HUES64 (cell line): ENCODE measurements at regions not wholly inside any gene's neighbourhood (a gene's known extent, or its start where the extent isn't known, plus 50 kb on each side); places are given as distances from the start of the nearest gene placed in this dataset.
A peak's percentile ranks its signal among the peaks of the same experiment; 100 is the strongest.

Experiments
- H3K27ac ChIP-seq: 2 replicates; pipeline ENCODE4 v1.7.0; 2013; ENCODE audit warnings: low read depth, low read length, inconsistent platforms
- H3K27me3 ChIP-seq: 2 replicates; pipeline ENCODE4 v1.6.1; 2013; ENCODE audit warnings: mild to moderate bottlenecking, low read length; ENCODE audit not compliant: insufficient read depth
- H3K36me3 ChIP-seq: 2 replicates; pipeline ENCODE4 v1.6.1; 2013; ENCODE audit warnings: mild to moderate bottlenecking, low read length; ENCODE audit not compliant: insufficient read depth
- H3K4me1 ChIP-seq: 2 replicates; pipeline ENCODE4 v1.6.1; 2013; ENCODE audit warnings: mild to moderate bottlenecking, low read length, moderate library complexity; ENCODE audit not compliant: insufficient read depth
- H3K4me3 ChIP-seq: 2 replicates; pipeline ENCODE4 v1.5.1; 2013; ENCODE audit warnings: mild to moderate bottlenecking, low read length, moderate library complexity
- H3K9ac ChIP-seq: 2 replicates; pipeline ENCODE4 v1.6.1; 2013; ENCODE audit warnings: mild to moderate bottlenecking, low read depth, low read length
- H3K9me3 ChIP-seq: 2 replicates; pipeline ENCODE4 v1.6.1; 2013; ENCODE audit warnings: low read depth, low read length; ENCODE audit not compliant: insufficient read depth
- WGBS: fragments of 150-250, 120-280 bp; methylation state at CpG from one replicate; pipeline ENCODE4 v1.1.7; 2013; ENCODE audit warnings: missing lambda C conversion rate; 5-methylcytosine and 5-hydroxymethylcytosine counted together

- no peak overlapping the region for H3K27ac ChIP-seq
- no peak overlapping the region for H3K9ac ChIP-seq
- H3K4me3 ChIP-seq = peak overlapping the region; percentile 42
- no peaks in the 10 kb centered on the region for H3K36me3 ChIP-seq
- 75% methylated on average over 24 of the region's 33 CpGs for WGBS
- peaks cover 11% of the 10 kb centered on the region for H3K27me3 ChIP-seq
- peaks cover 16% of the 10 kb centered on the region for H3K4me1 ChIP-seq
- no peaks in the 10 kb centered on the region for H3K9me3 ChIP-seq
These were observed 300.0 kb downstream of the RRAGC start for GRCh38 chr1:38559446-38560165.

GRCh38 chr1:38558500-38559445 is 300.8 kb downstream of the RRAGC start:
- H3K4me3 ChIP-seq = peak overlapping the region; percentile 42
- peaks cover 16% of the 10 kb centered on the region for H3K4me1 ChIP-seq
- no peaks in the 10 kb centered on the region for H3K36me3 ChIP-seq
- H3K27me3 ChIP-seq = peaks cover 11% of the 10 kb centered on the region
- H3K9me3 ChIP-seq = no peaks in the 10 kb centered on the region
- peak overlapping the region; percentile 51; the same call in 1 of the 2 replicates for H3K27ac ChIP-seq
- no peak overlapping the region for H3K9ac ChIP-seq
- 26% methylated on average over 22 of the region's 23 CpGs for WGBS

GRCh38 chr1:38558055-38558454 is 301.5 kb downstream of the RRAGC start:
- H3K27me3 ChIP-seq = peaks cover 11% of the 10 kb centered on the region
- no peaks in the 10 kb centered on the region for H3K9me3 ChIP-seq
- H3K4me3 ChIP-seq = peak overlapping the region; percentile 42; the same call in 1 of the 2 replicates
- no peak overlapping the region for H3K9ac ChIP-seq
- no peaks in the 10 kb centered on the region for H3K36me3 ChIP-seq
- 20% methylated on average over 8 of the region's 8 CpGs for WGBS
- H3K4me1 ChIP-seq = peaks cover 16% of the 10 kb centered on the region
- 0 out of 2 replicates have a peak overlapping the region, but pooled peaks have one; percentile 6 for H3K27ac ChIP-seq

GRCh38 chr1:38555594-38555993 is 304.0 kb downstream of the RRAGC start:
- no peak overlapping the region for H3K9ac ChIP-seq
- no peak overlapping the region for H3K4me3 ChIP-seq
- H3K36me3 ChIP-seq = no peaks in the 10 kb centered on the region
- no peaks in the 10 kb centered on the region for H3K9me3 ChIP-seq
- no CpG with 5 or more reads among the region's 1 CpG for whole genome bisulfite sequencing
- H3K27ac ChIP-seq = no peak overlapping the region
- H3K4me1 ChIP-seq = peaks cover 16% of the 10 kb centered on the region
- H3K27me3 ChIP-seq = peaks cover 11% of the 10 kb centered on the region

GRCh38 chr1:38555130-38555529 is 304.4 kb downstream of the RRAGC start:
- Histone ChIP-seq H3K4me3 (no peak overlapping the region), H3K27me3 (peaks cover 11% of the 10 kb centered on the region), H3K36me3 (no peaks in the 10 kb centered on the region), H3K9me3 (no peaks in the 10 kb centered on the region), H3K27ac (no peak overlapping the region), H3K9ac (no peak overlapping the region), H3K4me1 (peaks cover 16% of the 10 kb centered on the region)
- 93% methylated on average over 3 of the region's 3 CpGs for WGBS

- 88% methylated on average over 17 of the region's 19 CpGs for WGBS
- H3K27me3 ChIP-seq = no peaks in the 10 kb centered on the region
- no peaks in the 10 kb centered on the region for H3K9me3 ChIP-seq
- H3K4me1 ChIP-seq = no peaks in the 10 kb centered on the region
- H3K9ac ChIP-seq = no peak overlapping the region
- H3K27ac ChIP-seq = no peak overlapping the region
- no peaks in the 10 kb centered on the region for H3K36me3 ChIP-seq
- no peak overlapping the region for H3K4me3 ChIP-seq
These were observed 308.0 kb downstream of the RRAGC start for GRCh38 chr1:38551318-38552307.

GRCh38 chr1:38549191-38549590 is 310.4 kb downstream of the RRAGC start:
- WGBS = 85% methylated on average over 2 of the region's 3 CpGs
- no peak overlapping the region for H3K9ac ChIP-seq
- no peaks in the 10 kb centered on the region for H3K27me3 ChIP-seq
- no peaks in the 10 kb centered on the region for H3K36me3 ChIP-seq
- H3K27ac ChIP-seq = no peak overlapping the region
- H3K4me3 ChIP-seq = no peak overlapping the region
- no peaks in the 10 kb centered on the region for H3K4me1 ChIP-seq
- H3K9me3 ChIP-seq = no peaks in the 10 kb centered on the region

GRCh38 chr1:38547321-38547720 is 312.3 kb downstream of the RRAGC start:
- Histone ChIP-seq H3K27ac (no peak overlapping the region), H3K36me3 (no peaks in the 10 kb centered on the region), H3K9ac (no peak overlapping the region), H3K27me3 (no peaks in the 10 kb centered on the region), H3K4me3 (no peak overlapping the region), H3K9me3 (no peaks in the 10 kb centered on the region), H3K4me1 (no peaks in the 10 kb centered on the region)
- 88% methylated on average over 6 of the region's 6 CpGs for WGBS

GRCh38 chr1:38546636-38547035 is 312.9 kb downstream of the RRAGC start:
- Histone ChIP-seq H3K27ac (no peak overlapping the region), H3K4me1 (no peaks in the 10 kb centered on the region), H3K27me3 (no peaks in the 10 kb centered on the region), H3K4me3 (no peak overlapping the region), H3K36me3 (no peaks in the 10 kb centered on the region), H3K9ac (no peak overlapping the region), H3K9me3 (no peaks in the 10 kb centered on the region)
- WGBS = 75% methylated on average over 6 of the region's 6 CpGs

GRCh38 chr1:38541223-38541622 is 318.3 kb downstream of the RRAGC start:
- Histone ChIP-seq H3K9ac (no peak overlapping the region), H3K9me3 (no peaks in the 10 kb centered on the region), H3K4me3 (no peak overlapping the region), H3K27me3 (no peaks in the 10 kb centered on the region), H3K27ac (no peak overlapping the region), H3K4me1 (no peaks in the 10 kb centered on the region), H3K36me3 (no peaks in the 10 kb centered on the region)
- WGBS = 90% methylated on average over 4 of the region's 4 CpGs
